Uterus (tissue), 3 donors: ENCODE measurements at regions not wholly inside any gene's neighbourhood (a gene's known extent, or its start where the extent isn't known, plus 50 kb on each side); places are given as distances from the start of the nearest gene placed in this dataset.

Source experiments
- DNase-seq, 2 donors: peaks; one replicate each; pipeline ENCODE4 v3.0.0-alpha.2; 2019 to 2020
- H3K27ac ChIP-seq, 2 donors: fragments of 200-600 bp; sonication (generic); 1 replicate in 1 of 2; 2 replicates in 1 of 2; pipeline ENCODE4 v1.5.1; 2016 to 2018
- H3K27me3 ChIP-seq, 2 donors: fragments of 200-600 bp; sonication (generic); one replicate each; pipeline ENCODE4 v1.5.1; 2018 to 2019; ENCODE audit warnings: control low read depth in 1 of 2
- H3K36me3 ChIP-seq, 2 donors: fragments of 200-600 bp; sonication (generic); one replicate each; pipeline ENCODE4 v1.5.1; 2019; ENCODE audit warnings: control low read depth in 1 of 2
- H3K4me1 ChIP-seq, 2 donors: fragments of 200-600 bp; sonication (generic); one replicate each; pipeline ENCODE4 v1.5.1; 2018 to 2019; ENCODE audit warnings: control low read depth in 1 of 2
- H3K4me3 ChIP-seq, 2 donors: fragments of 200-600 bp; sonication (generic); 1 replicate in 1 of 2; 2 replicates in 1 of 2; pipeline ENCODE4 v1.5.1; 2018 to 2019; ENCODE audit warnings: mild to moderate bottlenecking in 1 of 2
- H3K9me3 ChIP-seq, 2 donors: fragments of 200-600 bp; sonication (generic); one replicate each; pipeline ENCODE4 v1.5.1; 2019; ENCODE audit warnings: control low read depth in 1 of 2
- POLR2A ChIP-seq, 2 donors: fragments of 450-650 bp; IDR thresholded peaks; one replicate each; pipeline ENCODE4 v1.6.1; 2016; ENCODE audit warnings: antibody characterized with exemption in 2 of 2, mild to moderate bottlenecking in 1 of 2, moderate library complexity in 1 of 2
- intact Hi-C: fragments of 100-400 bp; cut with DNase I; formaldehyde crosslinking; loops from one replicate; pipeline ENCODE4 v1.15.1; 2023; ENCODE audit warnings: low total_unique reads
- TF ChIP-seq, protein P1 (sequence below), 4 experiments: fragments of 200-600 bp in 2 of 4; fragments of 450-650 bp in 2 of 4; sonication (generic) in 2 of 4; IDR thresholded peaks; one replicate each; pipeline ENCODE4 v1.5.1; 2016 to 2019; ENCODE audit warnings: antibody characterized with exemption in 4 of 4, mild to moderate bottlenecking in 2 of 4, moderate library complexity in 1 of 4
- donor health status: DM: yes; HTN: yes; CAD: no.

DNA sequence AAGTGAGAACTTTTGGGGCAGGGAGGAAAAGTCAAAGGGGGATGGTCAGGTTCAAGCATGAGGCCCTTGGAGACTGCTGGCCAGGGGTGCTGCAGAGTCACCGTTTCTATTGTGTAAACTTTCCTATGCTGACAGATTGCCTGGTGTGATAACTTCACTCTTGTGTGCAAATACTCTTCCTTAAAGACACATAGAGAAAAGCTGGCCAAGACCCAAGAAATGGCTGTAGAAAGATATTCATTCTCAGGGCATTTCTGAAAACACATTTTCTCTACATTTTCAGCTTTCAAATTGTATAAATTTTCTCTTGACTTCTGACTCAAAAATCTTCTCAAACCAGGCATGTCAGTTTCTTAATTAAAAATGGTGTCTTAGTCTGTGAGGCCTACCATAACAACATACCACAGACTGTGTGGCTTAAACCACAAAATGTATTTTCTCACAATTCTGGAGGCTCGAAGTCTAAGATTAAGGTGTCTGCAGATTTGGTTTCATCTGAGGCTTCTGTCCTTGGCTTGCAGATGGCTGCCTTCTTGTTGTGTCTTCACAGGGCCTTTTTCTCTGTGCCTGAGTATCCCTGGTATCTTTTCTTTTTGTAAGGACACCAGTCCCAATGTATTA, 304.5 kb downstream of the KCNRG start:
- Histone ChIP-seq H3K4me3 (no peak overlapping the region), H3K4me1 (no peaks in the 10 kb centered on the region), H3K9me3 (no peaks in the 10 kb centered on the region), H3K36me3 (no peaks in the 10 kb centered on the region), H3K27me3 (no peaks in the 10 kb centered on the region), H3K27ac (no peak overlapping the region)
- TF ChIP-seq, protein P1, sequence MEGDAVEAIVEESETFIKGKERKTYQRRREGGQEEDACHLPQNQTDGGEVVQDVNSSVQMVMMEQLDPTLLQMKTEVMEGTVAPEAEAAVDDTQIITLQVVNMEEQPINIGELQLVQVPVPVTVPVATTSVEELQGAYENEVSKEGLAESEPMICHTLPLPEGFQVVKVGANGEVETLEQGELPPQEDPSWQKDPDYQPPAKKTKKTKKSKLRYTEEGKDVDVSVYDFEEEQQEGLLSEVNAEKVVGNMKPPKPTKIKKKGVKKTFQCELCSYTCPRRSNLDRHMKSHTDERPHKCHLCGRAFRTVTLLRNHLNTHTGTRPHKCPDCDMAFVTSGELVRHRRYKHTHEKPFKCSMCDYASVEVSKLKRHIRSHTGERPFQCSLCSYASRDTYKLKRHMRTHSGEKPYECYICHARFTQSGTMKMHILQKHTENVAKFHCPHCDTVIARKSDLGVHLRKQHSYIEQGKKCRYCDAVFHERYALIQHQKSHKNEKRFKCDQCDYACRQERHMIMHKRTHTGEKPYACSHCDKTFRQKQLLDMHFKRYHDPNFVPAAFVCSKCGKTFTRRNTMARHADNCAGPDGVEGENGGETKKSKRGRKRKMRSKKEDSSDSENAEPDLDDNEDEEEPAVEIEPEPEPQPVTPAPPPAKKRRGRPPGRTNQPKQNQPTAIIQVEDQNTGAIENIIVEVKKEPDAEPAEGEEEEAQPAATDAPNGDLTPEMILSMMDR (IDR thresholded peaks at IDR 0.05), result no peak
- TF ChIP-seq POLR2A (IDR thresholded peaks at IDR 0.05), result no peak
- intact Hi-C loops, result no loop called here
- no peak for DNase-seq

DNA sequence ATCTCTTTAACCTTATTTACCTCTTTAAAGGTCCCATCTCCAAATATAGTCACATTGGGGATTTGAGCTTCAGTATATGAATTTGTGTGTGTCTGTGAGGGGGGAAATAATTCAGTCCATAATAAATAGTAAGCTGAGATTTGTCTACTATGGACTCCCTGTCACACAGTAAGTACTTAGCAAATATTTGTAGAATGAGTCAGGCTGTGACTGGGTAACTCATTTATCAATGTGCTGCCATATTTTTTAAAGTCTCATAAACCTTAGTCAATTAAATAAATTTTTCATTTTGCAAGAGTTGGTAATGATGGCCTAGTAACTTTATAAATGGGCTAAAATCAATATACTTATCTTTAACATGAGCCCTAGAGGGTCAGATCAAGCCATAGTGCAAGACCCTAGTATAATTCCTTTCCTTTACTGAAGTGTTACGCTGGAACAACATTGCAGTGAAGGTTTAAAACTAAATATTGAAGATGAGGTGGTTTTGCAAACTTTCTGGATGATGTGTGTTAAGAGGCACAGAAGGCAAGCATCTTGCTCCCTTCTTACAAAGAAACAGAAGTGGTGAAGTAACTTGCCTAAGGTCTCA, 305.1 kb downstream of the KCNRG start:
- Histone ChIP-seq H3K27ac (no peak overlapping the region), H3K4me1 (no peaks in the 10 kb centered on the region), H3K27me3 (no peaks in the 10 kb centered on the region), H3K36me3 (no peaks in the 10 kb centered on the region), H3K4me3 (no peak overlapping the region), H3K9me3 (no peaks in the 10 kb centered on the region)
- no peak for DNase-seq
- TF ChIP-seq POLR2A (IDR thresholded peaks at IDR 0.05), result no peak
- TF ChIP-seq, protein P1 (IDR thresholded peaks at IDR 0.05), result no peak
- intact Hi-C loops, result no loop called here

DNA sequence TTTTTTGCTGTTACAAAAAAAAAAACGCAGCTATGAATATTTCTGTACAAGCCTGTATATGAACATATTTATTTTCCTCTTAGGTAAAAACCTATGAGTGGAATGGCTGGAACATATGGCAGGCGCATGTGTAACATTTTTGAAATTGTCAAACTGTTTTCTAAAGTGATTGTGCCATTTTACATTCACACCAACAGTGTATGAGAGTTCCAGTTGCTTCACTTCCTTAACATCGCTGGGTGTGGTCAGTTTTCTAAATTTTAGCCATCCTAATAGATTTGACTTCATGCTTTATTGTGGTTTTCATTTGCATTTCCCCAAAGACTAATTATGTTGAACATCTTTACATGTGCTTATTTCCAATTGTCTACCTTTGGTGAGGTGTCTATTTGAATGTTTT, 306.8 kb downstream of the KCNRG start:
- DNase-seq, result no peak
- no peaks in the 10 kb centered on the region for H3K36me3 ChIP-seq
- H3K4me3 ChIP-seq, result no peak overlapping the region
- TF ChIP-seq, protein P1 (IDR thresholded peaks at IDR 0.05), result no peak
- no peak for TF ChIP-seq POLR2A (IDR thresholded peaks at IDR 0.05)
- no peak overlapping the region for H3K27ac ChIP-seq
- no peaks in the 10 kb centered on the region for H3K4me1 ChIP-seq
- intact Hi-C loops, result no loop called here
- no peaks in the 10 kb centered on the region for H3K27me3 ChIP-seq
- no peaks in the 10 kb centered on the region for H3K9me3 ChIP-seq

DNA sequence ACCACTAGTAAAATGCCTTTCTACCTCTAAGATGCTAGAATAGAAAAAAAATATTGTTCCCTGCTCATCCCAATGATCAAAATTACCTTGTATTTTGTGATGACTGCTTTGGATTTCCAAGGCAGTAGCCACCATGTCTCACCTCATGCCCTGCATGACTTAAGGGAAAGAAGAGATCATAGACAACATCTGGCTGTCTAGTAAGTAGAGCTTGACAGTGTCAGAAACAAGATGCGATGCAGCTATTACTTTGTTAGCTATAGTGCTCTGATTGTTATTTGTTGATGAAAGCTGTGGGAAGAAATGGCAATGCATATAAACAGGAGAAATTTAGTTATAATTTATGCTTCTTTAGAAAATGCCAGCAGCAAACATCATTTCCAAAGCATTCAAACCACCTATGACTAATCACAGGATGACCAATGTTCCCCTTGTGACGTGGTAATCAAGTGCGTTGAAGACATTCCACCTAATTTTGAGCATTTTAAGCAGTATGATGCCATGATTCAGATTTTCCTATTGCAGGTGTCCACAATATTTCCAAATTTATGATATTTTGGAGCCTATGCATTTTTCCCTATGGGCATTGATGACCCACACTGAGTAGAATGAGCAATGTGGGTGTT, 308.3 kb downstream of the KCNRG start:
- no peak overlapping the region for H3K27ac ChIP-seq
- intact Hi-C loops, result no loop called here
- no peak for TF ChIP-seq POLR2A (IDR thresholded peaks at IDR 0.05)
- TF ChIP-seq, protein P1 (IDR thresholded peaks at IDR 0.05), result no peak
- H3K9me3 ChIP-seq, result no peaks in the 10 kb centered on the region
- DNase-seq, result no peak
- H3K4me1 ChIP-seq, result no peaks in the 10 kb centered on the region
- H3K27me3 ChIP-seq, result no peaks in the 10 kb centered on the region
- no peaks in the 10 kb centered on the region for H3K36me3 ChIP-seq
- H3K4me3 ChIP-seq, result no peak overlapping the region

DNA sequence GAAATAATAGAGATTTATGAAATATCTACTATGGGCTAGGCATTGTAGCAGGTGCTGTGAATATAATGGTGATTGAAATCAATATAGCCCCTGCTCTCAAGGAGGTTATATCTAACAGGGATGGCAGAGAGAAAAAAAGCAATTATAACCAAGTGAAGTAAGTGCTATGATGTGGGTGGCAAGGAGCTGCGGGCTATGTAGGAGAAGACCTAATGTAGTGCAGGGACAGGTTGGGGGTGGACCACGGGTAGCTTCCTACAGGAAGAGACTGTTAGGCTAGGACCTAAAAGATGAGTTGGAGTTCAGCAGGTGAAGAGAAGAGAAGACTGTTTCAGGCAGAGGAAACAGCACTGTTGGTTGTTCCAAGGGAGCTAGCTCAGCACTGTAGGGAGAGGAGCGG, 311.0 kb downstream of the KCNRG start:
- no peak for TF ChIP-seq POLR2A (IDR thresholded peaks at IDR 0.05)
- TF ChIP-seq, protein P1 (IDR thresholded peaks at IDR 0.05), result no peak
- intact Hi-C loops, result no loop called here
- H3K4me1 ChIP-seq, result no peaks in the 10 kb centered on the region
- no peak overlapping the region for H3K4me3 ChIP-seq
- no peak for DNase-seq
- H3K27ac ChIP-seq, result peak overlapping the region in 1 of 2 donors; percentile 35
- H3K9me3 ChIP-seq, result no peaks in the 10 kb centered on the region
- H3K27me3 ChIP-seq, result no peaks in the 10 kb centered on the region
- no peaks in the 10 kb centered on the region for H3K36me3 ChIP-seq
